Thyroid gland (tissue), 4 donors: ENCODE measurements at regions not wholly inside any gene's neighbourhood (a gene's known extent, or its start where the extent isn't known, plus 50 kb on each side); places are given as distances from the start of the nearest gene placed in this dataset.

Experiments used
- CTCF ChIP-seq, 6 experiments: fragments of 200-600 bp in 3 of 6; fragments of 450-650 bp in 3 of 6; sonication (generic) in 3 of 6; IDR thresholded peaks; one replicate each; pipeline ENCODE4 v1.5.1; 2016 to 2019; ENCODE audit warnings: antibody characterized with exemption in 6 of 6, mild to moderate bottlenecking in 2 of 6, inconsistent platforms in 1 of 6, moderate library complexity in 1 of 6
- POLR2A ChIP-seq, 2 donors: fragments of 450-650 bp; IDR thresholded peaks; one replicate each; pipeline ENCODE4 v1.6.1; 2017; ENCODE audit warnings: antibody characterized with exemption in 2 of 2, mild to moderate bottlenecking in 2 of 2, moderate library complexity in 1 of 2

DNA sequence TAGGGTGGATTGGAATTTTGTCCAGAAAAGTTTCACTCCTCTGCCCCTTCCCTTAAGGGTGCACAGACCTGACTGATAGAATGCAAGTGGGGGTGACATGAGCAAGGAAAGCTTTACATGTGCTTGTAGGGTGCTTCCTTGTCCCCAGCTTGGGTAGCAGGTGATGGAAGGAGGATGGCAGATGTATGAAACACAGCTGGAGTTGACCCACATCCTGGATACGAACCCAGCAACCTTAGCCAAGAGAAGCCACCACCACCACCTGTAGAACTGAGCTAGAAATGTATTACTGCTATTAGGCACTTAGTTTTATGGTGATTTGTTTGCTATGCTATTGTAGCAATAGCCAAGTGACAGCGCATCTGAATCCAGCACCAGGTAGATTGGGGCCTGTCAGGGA lies 227.4 kb downstream of the HS3ST1 start:
- TF ChIP-seq CTCF (IDR thresholded peaks at IDR 0.05) (no peak), POLR2A (IDR thresholded peaks at IDR 0.05) (no peak)
